ENCODE measurements at regions not wholly inside any gene's neighbourhood (a gene's known extent, or its start where the extent isn't known, plus 50 kb on each side); places are given as distances from the start of the nearest gene placed in this dataset.

DNA sequence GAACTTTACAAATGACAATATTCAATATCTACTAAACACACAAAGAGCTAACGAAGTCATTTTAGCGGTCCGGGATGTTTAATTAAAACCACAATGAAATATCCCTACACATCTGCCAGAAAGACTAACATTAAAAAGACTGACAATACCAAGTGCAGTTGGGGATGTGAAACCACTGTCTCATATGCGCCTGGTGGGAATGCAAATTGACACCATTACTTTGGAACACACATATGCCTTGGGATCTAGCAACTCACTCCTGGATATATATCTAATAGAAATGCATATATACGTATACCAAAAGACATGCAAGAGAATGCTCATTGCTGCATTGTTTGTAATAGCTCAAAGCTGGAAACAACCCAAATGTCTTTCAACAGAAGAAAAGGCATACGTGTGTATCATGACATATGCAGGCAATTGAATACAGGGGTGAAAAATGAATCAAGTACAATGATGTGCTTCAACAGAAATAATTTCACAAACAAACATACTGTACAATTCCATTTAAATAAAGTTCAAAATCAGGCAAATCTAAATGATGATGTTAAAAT lies 153.3 kb downstream of the CARTPT start:
- no peak overlapping the region for H3K4me3 Mint-ChIP-seq
- no peaks in the 10 kb centered on the region for H3K9me3 Mint-ChIP-seq
- H3K27me3 Mint-ChIP-seq: peaks cover 7% of the 10 kb centered on the region

DNA sequence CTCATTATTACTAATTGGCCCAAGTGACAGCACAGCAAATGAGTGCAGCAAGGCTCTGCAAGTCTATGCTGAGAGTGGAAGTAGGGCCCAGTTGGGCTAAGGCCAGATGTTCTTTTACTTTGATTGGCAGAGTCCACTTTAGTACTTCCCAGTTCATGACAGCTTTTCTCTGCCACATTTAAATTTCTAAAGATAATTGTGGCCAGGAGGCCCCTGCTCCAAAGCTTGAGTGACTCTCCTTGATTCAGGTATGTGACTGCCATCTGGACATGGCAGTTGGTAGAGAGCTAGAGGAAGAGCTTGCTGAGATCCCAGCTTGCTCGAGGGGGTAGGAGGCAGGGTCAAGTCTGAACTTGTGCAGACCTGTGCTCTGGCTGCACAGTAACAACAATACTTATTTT lies 154.1 kb downstream of the CARTPT start:
- Mint-ChIP-seq H3K27ac (no peak overlapping the region), H3K4me3 (no peak overlapping the region), H3K36me3 (no peaks in the 10 kb centered on the region)

More for the DNA sequence above, 153.3 kb downstream of the CARTPT start:
- Mint-ChIP-seq H3K4me1 (no peaks in the 10 kb centered on the region), H3K36me3 (no peaks in the 10 kb centered on the region), H3K27ac (no peak overlapping the region)
- DNase-seq: no peak

GRCh38 chr5:71874521-71874920 lies 155.4 kb downstream of the CARTPT start:
- H3K27me3 Mint-ChIP-seq: peaks cover 7% of the 10 kb centered on the region
- DNase-seq: no peak
- H3K4me3 Mint-ChIP-seq: no peak overlapping the region
- no peaks in the 10 kb centered on the region for H3K36me3 Mint-ChIP-seq
- H3K4me1 Mint-ChIP-seq: no peaks in the 10 kb centered on the region
- no peaks in the 10 kb centered on the region for H3K9me3 Mint-ChIP-seq
- no peak overlapping the region for H3K27ac Mint-ChIP-seq

More for the DNA sequence above, 154.1 kb downstream of the CARTPT start:
- no peak for DNase-seq
- peaks cover 7% of the 10 kb centered on the region for H3K27me3 Mint-ChIP-seq
- H3K4me1 Mint-ChIP-seq: no peaks in the 10 kb centered on the region
- no peaks in the 10 kb centered on the region for H3K9me3 Mint-ChIP-seq

DNA sequence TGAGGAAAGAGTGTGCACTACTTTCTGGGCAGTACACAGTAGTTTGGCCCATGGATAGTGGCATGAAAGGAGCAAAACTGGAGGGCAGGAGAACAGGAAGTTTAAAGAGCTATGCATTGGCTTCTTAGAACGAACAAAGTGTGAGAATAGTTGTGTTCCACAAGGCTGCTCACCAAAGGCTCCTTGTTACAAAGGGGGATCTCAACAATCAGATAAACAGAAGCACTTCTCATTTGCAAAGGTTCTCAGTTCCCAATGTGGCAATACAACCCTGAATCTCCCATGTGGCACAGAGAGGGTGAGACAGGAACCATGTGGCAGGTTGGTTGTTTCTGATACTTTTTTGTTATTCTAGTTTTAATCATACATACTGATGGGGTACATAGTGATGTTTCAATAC lies 158.4 kb downstream of the CARTPT start:
- Mint-ChIP-seq H3K27ac (no peak overlapping the region), H3K36me3 (no peaks in the 10 kb centered on the region), H3K4me3 (no peak overlapping the region), H3K27me3 (peaks cover 12% of the 10 kb centered on the region), H3K4me1 (no peaks in the 10 kb centered on the region), H3K9me3 (no peaks in the 10 kb centered on the region)
- DNase-seq: no peak

- Mint-ChIP-seq H3K4me3 (no peak overlapping the region), H3K36me3 (no peaks in the 10 kb centered on the region), H3K27me3 (peaks cover 8% of the 10 kb centered on the region), H3K4me1 (no peaks in the 10 kb centered on the region), H3K27ac (no peak overlapping the region), H3K9me3 (no peaks in the 10 kb centered on the region)
- DNase-seq: no peak
These were observed 161.5 kb downstream of the CARTPT start for GRCh38 chr5:71880536-71880935.

GRCh38 chr5:71882826-71883741 lies 164.0 kb downstream of the CARTPT start:
- Mint-ChIP-seq H3K27ac (no peak overlapping the region), H3K4me3 (no peak overlapping the region), H3K4me1 (peaks cover 2% of the 10 kb centered on the region), H3K9me3 (peaks cover 1% of the 10 kb centered on the region), H3K27me3 (peaks cover 8% of the 10 kb centered on the region), H3K36me3 (no peaks in the 10 kb centered on the region)
- no peak for DNase-seq

GRCh38 chr5:71883742-71884103 lies 164.6 kb downstream of the CARTPT start:
- peaks cover 1% of the 10 kb centered on the region for H3K9me3 Mint-ChIP-seq
- H3K4me3 Mint-ChIP-seq: no peak overlapping the region
- no peaks in the 10 kb centered on the region for H3K36me3 Mint-ChIP-seq
- H3K27ac Mint-ChIP-seq: no peak overlapping the region
- peaks cover 8% of the 10 kb centered on the region for H3K27me3 Mint-ChIP-seq
- DNase-seq: no peak
- H3K4me1 Mint-ChIP-seq: peaks cover 2% of the 10 kb centered on the region

DNA sequence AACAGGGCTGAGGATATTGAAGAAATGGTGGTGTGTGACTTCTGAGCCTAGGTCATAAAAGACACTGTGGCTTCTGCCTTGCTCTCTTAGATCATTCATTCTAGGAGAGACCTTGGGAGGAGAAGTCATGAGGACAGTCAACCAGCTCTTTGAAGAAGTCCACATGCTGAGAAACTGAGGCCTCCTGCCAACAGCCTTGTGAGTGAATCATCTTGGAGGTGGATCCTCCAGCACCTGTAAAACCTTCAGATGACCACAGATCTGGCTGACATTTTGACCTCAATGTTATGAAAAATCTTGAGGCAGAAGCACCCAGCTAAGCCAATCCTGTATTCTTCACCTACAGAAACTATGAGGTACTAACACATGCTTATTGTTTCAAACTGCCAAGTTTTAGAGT lies 165.9 kb downstream of the CARTPT start:
- Mint-ChIP-seq H3K36me3 (no peaks in the 10 kb centered on the region), H3K27ac (no peak overlapping the region), H3K9me3 (peaks cover 3% of the 10 kb centered on the region), H3K27me3 (peaks cover 10% of the 10 kb centered on the region), H3K4me3 (no peak overlapping the region), H3K4me1 (peaks cover 2% of the 10 kb centered on the region)
- no peak for DNase-seq

DNA sequence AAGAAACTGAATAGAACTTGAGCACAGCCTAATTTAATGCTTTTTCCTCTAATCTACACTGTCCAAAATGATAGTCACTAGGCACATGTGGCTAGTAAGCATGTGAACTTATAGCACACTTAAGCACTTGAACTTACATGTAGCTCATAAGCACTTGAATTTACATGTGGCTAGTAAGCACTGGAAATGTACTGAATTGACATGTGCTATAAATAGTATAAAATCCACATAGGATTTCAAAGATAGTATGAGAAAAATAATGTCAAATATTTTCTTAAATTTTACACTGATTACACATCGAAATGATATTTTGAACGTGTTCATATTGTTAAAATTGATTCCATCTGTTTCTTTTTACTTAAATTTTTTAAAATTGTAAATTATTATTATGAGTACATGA lies 167.3 kb downstream of the CARTPT start:
- H3K4me3 Mint-ChIP-seq: no peak overlapping the region
- H3K36me3 Mint-ChIP-seq: no peaks in the 10 kb centered on the region
- H3K27ac Mint-ChIP-seq: no peak overlapping the region
- DNase-seq: no peak
- peaks cover 3% of the 10 kb centered on the region for H3K27me3 Mint-ChIP-seq
- peaks cover 2% of the 10 kb centered on the region for H3K4me1 Mint-ChIP-seq
- H3K9me3 Mint-ChIP-seq: peaks cover 3% of the 10 kb centered on the region

- DNase-seq: no peak
- Mint-ChIP-seq H3K4me3 (no peak overlapping the region), H3K9me3 (peaks cover 3% of the 10 kb centered on the region), H3K27me3 (peaks cover 7% of the 10 kb centered on the region), H3K36me3 (no peaks in the 10 kb centered on the region), H3K27ac (no peak overlapping the region), H3K4me1 (peaks cover 2% of the 10 kb centered on the region)
These were observed 168.6 kb downstream of the CARTPT start for GRCh38 chr5:71887680-71888079.

GRCh38 chr5:71891406-71891805 lies 172.3 kb downstream of the CARTPT start:
- Mint-ChIP-seq H3K36me3 (no peaks in the 10 kb centered on the region), H3K27ac (no peak overlapping the region), H3K9me3 (peaks cover 3% of the 10 kb centered on the region), H3K4me3 (no peak overlapping the region), H3K27me3 (peaks cover 13% of the 10 kb centered on the region), H3K4me1 (peaks cover 2% of the 10 kb centered on the region)
- no peak for DNase-seq

DNA sequence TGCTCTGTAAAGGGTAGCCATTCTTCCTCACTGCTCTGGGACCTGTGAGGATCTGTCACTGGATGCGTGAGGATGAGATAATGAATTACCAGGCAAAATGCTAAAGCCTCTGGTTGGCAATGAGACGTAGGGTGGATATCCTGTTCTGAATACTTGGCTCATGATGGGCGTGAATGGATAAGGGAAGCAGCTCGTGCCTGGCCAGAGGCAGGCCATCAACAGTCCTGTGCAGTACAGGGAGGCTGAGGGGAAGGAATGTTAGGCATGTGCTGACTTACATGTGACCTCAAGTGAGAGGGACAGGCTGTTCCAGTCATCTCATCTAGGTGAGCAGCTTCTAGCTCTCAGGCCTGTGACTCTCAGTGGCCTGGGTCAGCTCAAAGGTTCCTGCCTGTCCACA lies 172.8 kb downstream of the CARTPT start:
- H3K27me3 Mint-ChIP-seq: peaks cover 13% of the 10 kb centered on the region
- H3K36me3 Mint-ChIP-seq: no peaks in the 10 kb centered on the region
- DNase-seq: no peak
- peaks cover 2% of the 10 kb centered on the region for H3K4me1 Mint-ChIP-seq
- no peak overlapping the region for H3K27ac Mint-ChIP-seq
- no peak overlapping the region for H3K4me3 Mint-ChIP-seq
- peaks cover 3% of the 10 kb centered on the region for H3K9me3 Mint-ChIP-seq

DNA sequence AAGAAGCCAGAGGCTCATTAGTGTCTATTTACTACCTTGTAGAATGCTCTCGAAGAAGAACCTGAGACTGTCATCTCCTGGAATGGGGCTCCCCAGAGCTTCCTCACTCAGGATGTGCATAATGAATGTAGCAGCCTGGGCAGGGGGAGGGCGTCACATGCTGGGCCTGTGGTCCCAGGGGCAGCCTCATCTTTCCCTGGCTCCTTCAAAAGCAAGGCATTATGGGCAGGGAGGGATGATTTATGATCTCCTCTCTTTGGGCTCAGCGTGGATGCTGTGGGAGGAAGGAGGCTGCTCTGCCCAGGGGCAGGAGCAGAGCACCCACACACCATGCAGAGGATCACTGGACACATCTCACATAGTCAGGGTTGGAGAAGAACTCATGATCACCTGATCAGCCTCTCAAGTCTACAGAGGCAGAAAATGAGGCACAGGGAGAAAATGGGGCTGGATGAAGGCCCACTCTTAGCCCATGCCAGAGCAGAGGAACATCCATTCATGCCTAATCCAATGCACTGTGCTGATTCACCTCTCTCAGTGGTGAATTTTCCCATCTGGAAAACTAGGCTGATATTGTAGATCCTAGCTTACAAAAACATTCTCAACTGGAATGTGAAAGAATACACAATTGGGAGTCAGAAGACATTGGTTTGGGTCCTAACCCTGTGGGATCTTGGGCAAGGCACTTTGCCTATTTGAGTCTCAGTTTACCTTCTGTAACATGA lies 173.7 kb downstream of the CARTPT start:
- peaks cover 13% of the 10 kb centered on the region for H3K27me3 Mint-ChIP-seq
- H3K9me3 Mint-ChIP-seq: peaks cover 2% of the 10 kb centered on the region
- H3K4me1 Mint-ChIP-seq: no peaks in the 10 kb centered on the region
- no peak overlapping the region for H3K4me3 Mint-ChIP-seq
- H3K27ac Mint-ChIP-seq: no peak overlapping the region
- DNase-seq: no peak
- H3K36me3 Mint-ChIP-seq: no peaks in the 10 kb centered on the region

DNA sequence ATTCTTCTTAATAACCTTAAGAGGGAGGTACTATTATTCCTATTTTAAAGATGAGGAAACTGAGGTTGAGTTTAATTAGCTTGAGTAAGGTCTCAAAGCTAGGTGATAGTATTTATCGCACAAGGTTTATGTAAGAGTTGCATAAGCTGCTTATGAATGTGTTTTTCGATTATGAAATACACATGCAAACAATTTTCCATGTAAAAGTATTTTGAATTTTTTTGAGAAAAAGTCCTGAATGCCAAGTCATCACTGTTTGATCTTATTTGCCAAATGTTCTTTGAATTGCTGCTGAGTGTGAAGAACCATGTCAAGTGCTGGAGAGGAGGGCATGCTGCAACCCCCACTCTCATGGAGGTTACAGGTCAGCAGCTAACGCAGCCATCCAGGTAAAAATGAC lies 174.4 kb downstream of the CARTPT start:
- H3K4me1 Mint-ChIP-seq: no peaks in the 10 kb centered on the region
- H3K27ac Mint-ChIP-seq: no peak overlapping the region
- peaks cover 13% of the 10 kb centered on the region for H3K27me3 Mint-ChIP-seq
- H3K9me3 Mint-ChIP-seq: peaks cover 2% of the 10 kb centered on the region
- no peak for DNase-seq
- H3K4me3 Mint-ChIP-seq: no peak overlapping the region
- H3K36me3 Mint-ChIP-seq: no peaks in the 10 kb centered on the region

DNA sequence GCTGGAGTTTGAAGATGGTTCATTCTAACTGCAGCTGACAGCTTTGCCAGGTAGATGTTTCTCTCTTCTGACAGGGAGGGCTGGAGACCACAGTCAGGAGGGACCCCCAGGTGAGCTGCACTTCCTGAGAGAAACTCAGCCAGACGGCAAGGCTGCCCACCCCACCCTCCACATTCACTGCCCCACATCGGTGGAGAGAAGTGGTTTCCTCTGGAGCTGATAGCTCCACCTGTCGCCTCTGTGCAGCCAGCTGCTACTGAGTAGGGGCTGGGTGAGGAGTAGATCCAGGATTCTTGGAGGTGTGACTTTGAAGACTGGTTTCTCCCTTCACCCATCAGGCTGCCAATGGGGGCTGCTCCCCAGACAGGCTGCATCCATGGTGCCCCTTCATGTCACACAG lies 175.0 kb downstream of the CARTPT start:
- no peak for DNase-seq
- no peak overlapping the region for H3K27ac Mint-ChIP-seq
- H3K9me3 Mint-ChIP-seq: no peaks in the 10 kb centered on the region
- H3K4me3 Mint-ChIP-seq: no peak overlapping the region
- H3K27me3 Mint-ChIP-seq: peaks cover 13% of the 10 kb centered on the region
- no peaks in the 10 kb centered on the region for H3K36me3 Mint-ChIP-seq
- H3K4me1 Mint-ChIP-seq: no peaks in the 10 kb centered on the region
